CD4-positive, alpha-beta T cell treated with Interleukin-4 for 4 hours (primary cell): ENCODE measurements at regions not wholly inside any gene's neighbourhood (a gene's known extent, or its start where the extent isn't known, plus 50 kb on each side); places are given as distances from the start of the nearest gene placed in this dataset.

ENCODE experiments used
- DNase-seq: peaks from one replicate; pipeline ENCODE4 v3.0.0-alpha.2; 2020

DNA sequence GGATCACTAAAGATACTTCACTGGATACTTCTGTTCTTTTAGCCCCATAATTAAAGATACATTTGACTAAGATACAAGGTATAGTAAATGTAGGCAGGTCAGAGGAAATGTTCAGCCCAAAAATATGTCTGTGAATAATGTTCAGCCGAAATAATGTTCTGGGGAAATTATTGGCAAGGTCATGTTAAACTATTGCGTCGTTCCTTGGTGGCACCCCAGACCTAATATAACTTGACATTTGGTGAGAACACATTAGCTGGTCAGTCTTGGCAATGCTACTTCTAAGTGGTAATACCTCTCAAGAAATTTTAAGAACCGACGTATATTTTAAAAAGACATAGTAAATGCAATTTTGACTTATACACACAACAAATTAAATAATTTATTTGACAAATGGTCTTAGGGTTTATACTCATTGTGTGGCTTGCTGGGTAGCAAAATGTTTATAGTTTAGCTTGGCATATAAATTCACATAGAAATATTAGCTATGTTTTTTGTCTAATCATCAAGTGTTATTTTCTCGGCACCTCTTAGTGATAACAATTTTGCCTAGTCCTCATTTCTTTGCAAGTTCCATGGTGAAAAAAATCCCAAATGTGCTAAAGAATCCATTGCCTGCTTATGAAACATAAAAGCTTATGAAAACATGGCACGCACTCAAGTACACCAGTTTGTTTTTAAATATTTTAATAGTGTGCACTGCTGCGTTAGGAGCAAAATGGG, 270.3 kb upstream of the NEBL start:
- DNase-seq = no peak

- DNase-seq = no peak
Observed at GRCh38 chr10:21166557-21167287, 269.6 kb upstream of the NEBL start.

GRCh38 chr10:21165489-21165888, 268.4 kb upstream of the NEBL start:
- no peak for DNase-seq

GRCh38 chr10:21164687-21165086, 267.6 kb upstream of the NEBL start:
- DNase-seq = no peak

- no peak for DNase-seq
Observed at GRCh38 chr10:21162948-21163347, 265.8 kb upstream of the NEBL start.

- no peak for DNase-seq
Observed at GRCh38 chr10:21161647-21162046, 264.5 kb upstream of the NEBL start.

GRCh38 chr10:21161090-21161625, 264.0 kb upstream of the NEBL start:
- DNase-seq = no peak

DNA sequence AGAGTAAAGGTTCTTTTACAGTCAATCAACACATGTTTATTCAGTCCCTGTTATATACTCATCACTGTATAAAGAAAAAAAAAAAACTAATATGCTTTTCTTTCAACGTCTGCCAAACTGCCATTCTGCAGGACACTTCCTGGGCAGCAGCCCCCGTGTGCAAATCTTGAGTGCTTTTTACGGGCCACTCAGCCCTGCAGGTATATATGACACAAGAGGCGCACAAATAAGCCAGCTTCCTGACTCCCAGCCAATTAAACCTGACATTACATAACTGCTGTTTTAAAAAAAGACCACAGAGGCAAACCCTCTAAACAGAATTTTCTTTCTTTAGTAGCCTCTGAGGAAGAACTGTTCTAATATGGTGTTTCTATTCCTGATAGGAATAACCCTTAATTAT, 263.0 kb upstream of the NEBL start:
- no peak for DNase-seq

DNA sequence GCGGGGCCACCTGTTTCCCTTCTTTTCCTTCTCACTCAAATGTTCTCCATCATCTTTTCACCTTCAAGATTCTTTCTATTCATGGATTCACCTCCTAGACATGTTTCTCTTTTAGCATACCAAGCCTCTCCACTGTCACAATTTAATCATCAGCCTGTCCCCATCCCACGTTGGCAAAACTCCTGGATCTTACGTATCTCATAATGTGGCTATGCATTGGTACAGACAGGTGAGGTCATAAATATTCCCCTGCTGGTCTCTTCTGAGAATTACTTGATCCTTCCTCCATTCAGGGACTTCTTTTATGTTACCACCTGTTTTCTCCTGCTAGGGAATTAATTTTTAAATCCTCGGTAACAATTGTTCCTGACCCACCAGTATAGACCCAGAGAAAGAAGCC, 262.6 kb upstream of the NEBL start:
- DNase-seq = no peak

DNA sequence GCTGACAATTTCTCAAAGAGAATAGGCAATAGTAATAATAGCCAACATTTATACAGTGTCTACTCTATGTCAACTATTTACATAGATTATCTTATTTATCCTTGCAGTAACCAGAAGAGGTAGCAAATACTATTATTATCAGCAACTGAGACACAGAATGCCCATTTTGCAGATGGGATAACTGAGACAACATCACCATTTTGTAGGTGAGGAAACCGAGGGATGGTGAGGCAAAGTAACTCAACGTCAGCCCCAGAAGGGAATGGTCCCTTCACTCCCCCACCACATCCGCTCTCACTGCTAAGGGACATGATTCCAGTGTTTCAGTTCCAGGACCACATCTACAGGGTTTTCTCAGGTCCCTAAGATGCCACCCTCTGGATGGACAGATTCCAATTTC, 261.2 kb upstream of the NEBL start:
- no peak for DNase-seq

GRCh38 chr10:21157664-21158063, 260.6 kb upstream of the NEBL start:
- no peak for DNase-seq

DNA sequence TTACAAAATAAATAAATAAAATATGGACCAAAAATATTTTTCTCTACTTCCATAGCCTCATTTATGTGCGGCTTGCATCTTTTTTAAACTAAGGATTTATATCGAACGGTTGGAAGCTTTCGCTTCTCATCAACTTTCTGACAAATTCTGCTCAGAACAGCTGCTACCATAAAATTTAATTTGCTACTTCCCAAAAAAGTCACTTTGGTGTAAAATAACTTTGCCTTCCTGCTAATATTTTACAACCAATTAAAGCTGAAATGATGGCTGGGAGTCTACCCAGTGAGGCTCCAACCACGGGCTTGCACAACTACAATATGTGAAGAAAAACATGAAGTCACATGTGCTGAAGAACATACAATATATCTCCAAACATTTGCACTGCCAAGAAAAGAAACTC, 253.1 kb upstream of the NEBL start:
- DNase-seq = no peak

DNA sequence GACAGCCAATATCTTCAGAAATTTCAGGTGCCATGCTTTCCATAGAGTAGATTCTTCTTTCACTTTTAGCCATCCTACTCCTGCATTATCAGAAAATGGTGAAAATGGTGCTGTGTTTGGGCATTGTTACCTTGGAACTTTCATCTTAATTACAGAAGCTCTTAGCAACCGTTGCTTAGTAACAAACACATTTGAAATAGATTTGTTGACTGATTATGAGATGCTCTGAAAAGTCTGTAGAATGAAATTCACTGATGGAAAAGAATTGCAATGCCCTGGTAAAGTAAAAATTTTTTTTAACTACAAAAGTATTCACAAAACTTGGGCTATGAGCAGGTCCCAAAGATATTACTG, 249.3 kb upstream of the NEBL start:
- DNase-seq = no peak

- DNase-seq = no peak
Observed at GRCh38 chr10:21145751-21146435, 248.8 kb upstream of the NEBL start.

DNA sequence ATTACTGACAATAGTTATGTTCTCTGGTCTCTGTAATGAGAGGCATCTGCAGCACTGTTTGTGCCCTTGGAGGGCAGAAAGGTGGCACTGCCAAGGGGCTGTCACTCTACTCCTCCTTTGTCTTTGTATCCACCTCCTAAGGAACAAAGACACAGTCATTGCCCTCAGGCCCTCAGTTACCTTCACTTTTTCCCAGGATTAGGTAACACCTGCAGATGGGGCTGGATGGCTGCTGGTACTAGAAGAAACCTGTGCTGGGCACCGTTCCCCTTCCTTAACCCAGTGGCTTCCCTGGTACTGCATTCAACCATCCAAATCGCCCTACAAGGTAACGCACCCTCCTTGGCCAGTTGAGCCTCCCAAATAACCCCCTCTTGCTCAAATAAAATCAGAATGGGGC, 246.9 kb upstream of the NEBL start:
- DNase-seq = no peak

GRCh38 chr10:21141946-21142492, 244.9 kb upstream of the NEBL start:
- DNase-seq = no peak

GRCh38 chr10:21138769-21139340, 241.7 kb upstream of the NEBL start:
- DNase-seq = no peak

DNA sequence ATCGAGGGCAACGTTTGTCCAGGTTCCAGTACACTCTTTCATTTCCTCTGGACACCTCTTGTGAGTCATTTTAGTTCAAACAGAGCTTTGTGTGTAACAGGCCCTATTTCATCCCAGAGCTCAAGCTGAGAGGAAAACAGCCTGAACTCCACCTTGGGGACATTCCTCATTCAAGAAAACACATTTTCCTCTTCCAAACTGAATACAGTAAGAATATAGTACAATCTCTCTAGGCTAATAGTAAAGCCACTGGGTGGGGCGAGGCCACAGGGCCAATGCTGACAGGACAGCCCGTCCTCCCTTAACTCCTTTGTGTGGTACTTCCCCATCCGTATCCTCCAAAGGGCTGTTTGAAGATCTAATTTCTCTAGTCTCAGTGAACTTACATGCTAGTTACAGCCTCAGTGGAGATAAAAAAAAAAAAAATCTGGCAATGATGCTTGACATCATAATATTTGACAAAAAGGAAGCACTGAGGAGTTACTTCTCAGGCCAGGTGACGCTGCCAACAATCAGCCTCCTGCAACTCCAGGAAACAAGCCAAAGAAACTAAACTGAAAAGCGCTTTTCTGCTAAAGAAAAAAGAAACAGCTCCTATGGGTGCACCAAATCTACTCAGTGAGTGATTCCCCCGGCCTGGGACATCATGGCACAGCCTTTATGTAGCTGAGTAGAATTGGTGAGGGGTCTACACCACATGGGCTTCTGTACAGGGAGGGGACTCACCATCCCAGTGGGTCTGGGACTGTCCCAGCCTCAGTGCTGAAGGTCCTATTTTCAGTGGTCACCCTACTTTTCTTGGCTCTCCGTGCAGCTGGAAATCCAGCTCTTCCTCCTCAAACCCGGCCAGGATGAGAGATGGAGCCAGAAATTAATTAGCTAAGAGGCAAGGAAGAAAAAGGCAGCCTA, 238.2 kb upstream of the NEBL start:
- DNase-seq = no peak

GRCh38 chr10:21134645-21135022, 237.5 kb upstream of the NEBL start:
- no peak for DNase-seq

- no peak for DNase-seq
Observed at GRCh38 chr10:21130683-21131442, 233.8 kb upstream of the NEBL start.

GRCh38 chr10:21130108-21130507, 233.0 kb upstream of the NEBL start:
- no peak for DNase-seq
